ENCODE measurements at regions not wholly inside any gene's neighbourhood (a gene's known extent, or its start where the extent isn't known, plus 50 kb on each side); places are given as distances from the start of the nearest gene placed in this dataset.
"Not testable (repeated sequence)": the region's sequence is repeated elsewhere in the genome, so short reads cannot be mapped to it uniquely, and the experiment has no call there.

- no peak for DNase-seq (ENCODE audit: low read depth)
Measured at GRCh38 chr2:83261591-83262136, 1197.4 kb downstream of the SUCLG1 start.

- DNase-seq (ENCODE audit: low read depth), result no peak
Measured at GRCh38 chr2:83253848-83254247, 1205.2 kb downstream of the SUCLG1 start.

GRCh38 chr2:83251321-83251872 lies 1207.7 kb downstream of the SUCLG1 start:
- DNase-seq (ENCODE audit: low read depth), result no peak

- DNase-seq (ENCODE audit: low read depth), result not testable (repeated sequence)
Measured at GRCh38 chr2:83245806-83246537, 1213.1 kb downstream of the SUCLG1 start.

- no peak for DNase-seq (ENCODE audit: low read depth)
Measured at GRCh38 chr2:83240611-83241010, 1218.5 kb downstream of the SUCLG1 start.

GRCh38 chr2:83238111-83238510 lies 1221.0 kb downstream of the SUCLG1 start:
- DNase-seq (ENCODE audit: low read depth), result no peak

- DNase-seq (ENCODE audit: low read depth), result no peak
Measured at GRCh38 chr2:83234246-83234645, 1224.8 kb downstream of the SUCLG1 start.

- no peak for DNase-seq (ENCODE audit: low read depth)
Measured at GRCh38 chr2:83233781-83234180, 1225.3 kb downstream of the SUCLG1 start.

GRCh38 chr2:83233326-83233725 lies 1225.8 kb downstream of the SUCLG1 start:
- no peak for DNase-seq (ENCODE audit: low read depth)

- DNase-seq (ENCODE audit: low read depth), result no peak
Measured at GRCh38 chr2:83229443-83229842, 1229.6 kb downstream of the SUCLG1 start.

GRCh38 chr2:83224591-83225200 lies 1234.4 kb downstream of the SUCLG1 start:
- DNase-seq (ENCODE audit: low read depth), result no peak

- no peak for DNase-seq (ENCODE audit: low read depth)
Measured at GRCh38 chr2:83221258-83221657, 1237.8 kb downstream of the SUCLG1 start.

- no peak for DNase-seq (ENCODE audit: low read depth)
Measured at GRCh38 chr2:83217854-83218253, 1241.2 kb downstream of the SUCLG1 start.

- no peak for DNase-seq (ENCODE audit: low read depth)
Measured at GRCh38 chr2:83196225-83196624, 1262.9 kb downstream of the SUCLG1 start.

GRCh38 chr2:83191316-83191715 lies 1267.8 kb downstream of the SUCLG1 start:
- DNase-seq (ENCODE audit: low read depth), result no peak

- no peak for DNase-seq (ENCODE audit: low read depth)
Measured at GRCh38 chr2:83186105-83186760, 1272.8 kb downstream of the SUCLG1 start.

GRCh38 chr2:83180862-83181530 lies 1278.1 kb downstream of the SUCLG1 start:
- DNase-seq (ENCODE audit: low read depth), result not testable (repeated sequence)

- no peak for DNase-seq (ENCODE audit: low read depth)
Measured at GRCh38 chr2:83176539-83176938, 1282.5 kb downstream of the SUCLG1 start.

GRCh38 chr2:83172841-83173240 lies 1286.2 kb downstream of the SUCLG1 start:
- DNase-seq (ENCODE audit: low read depth), result no peak

- DNase-seq (ENCODE audit: low read depth), result no peak
Measured at GRCh38 chr2:83168377-83168776, 1290.7 kb downstream of the SUCLG1 start.

- no peak for DNase-seq (ENCODE audit: low read depth)
Measured at GRCh38 chr2:83162421-83162820, 1296.7 kb downstream of the SUCLG1 start.

- DNase-seq (ENCODE audit: low read depth), result no peak
Measured at GRCh38 chr2:83160571-83160970, 1298.5 kb downstream of the SUCLG1 start.
